ENCODE measurements at regions not wholly inside any gene's neighbourhood (a gene's known extent, or its start where the extent isn't known, plus 50 kb on each side); places are given as distances from the start of the nearest gene placed in this dataset.
"Not testable (repeated sequence)": the region's sequence is repeated elsewhere in the genome, so short reads cannot be mapped to it uniquely, and the experiment has no call there.

DNA sequence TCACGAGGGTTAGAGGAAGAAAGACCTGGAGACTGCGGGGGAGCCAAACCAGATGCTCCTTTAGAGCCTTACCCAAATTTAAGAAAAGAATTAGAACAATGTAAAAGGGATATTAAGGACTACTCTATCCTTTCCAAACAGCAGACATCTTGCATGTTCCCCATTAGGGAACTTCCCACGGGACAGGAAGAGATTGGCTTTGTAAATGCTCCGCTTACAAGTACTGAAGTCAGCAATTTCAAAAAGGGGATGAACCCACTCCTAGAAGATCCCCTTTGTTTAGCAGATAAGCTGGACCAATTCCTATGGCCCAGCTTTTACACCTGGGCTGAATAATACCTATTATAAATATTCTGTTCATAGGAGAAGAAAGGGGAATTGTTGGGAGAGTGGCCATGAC, 74.2 kb downstream of the APOBEC1 start:
- intact Hi-C loops (cut with micrococcal nuclease): no loop called here

DNA sequence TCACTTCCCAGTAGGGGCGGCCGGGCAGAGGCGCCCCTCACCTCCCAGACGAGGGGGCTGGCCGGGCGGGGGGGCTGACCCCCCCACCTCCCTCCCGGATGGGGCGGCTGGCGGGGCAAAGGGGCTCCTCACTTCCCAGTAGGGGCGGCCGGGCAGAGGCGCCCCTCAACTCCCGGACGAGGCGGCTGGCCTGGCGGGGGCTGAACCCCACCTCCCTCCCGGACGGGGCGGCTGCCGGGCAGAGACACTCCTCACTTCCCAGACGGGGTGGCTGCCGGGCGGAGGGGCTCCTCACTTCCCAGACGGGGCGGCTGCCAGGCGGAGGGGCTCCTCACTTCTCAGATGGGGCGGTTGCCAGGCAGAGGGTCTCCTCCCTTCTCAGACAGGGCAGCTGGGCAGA, 75.6 kb downstream of the APOBEC1 start:
- intact Hi-C loops (cut with micrococcal nuclease): not testable (repeated sequence)

DNA sequence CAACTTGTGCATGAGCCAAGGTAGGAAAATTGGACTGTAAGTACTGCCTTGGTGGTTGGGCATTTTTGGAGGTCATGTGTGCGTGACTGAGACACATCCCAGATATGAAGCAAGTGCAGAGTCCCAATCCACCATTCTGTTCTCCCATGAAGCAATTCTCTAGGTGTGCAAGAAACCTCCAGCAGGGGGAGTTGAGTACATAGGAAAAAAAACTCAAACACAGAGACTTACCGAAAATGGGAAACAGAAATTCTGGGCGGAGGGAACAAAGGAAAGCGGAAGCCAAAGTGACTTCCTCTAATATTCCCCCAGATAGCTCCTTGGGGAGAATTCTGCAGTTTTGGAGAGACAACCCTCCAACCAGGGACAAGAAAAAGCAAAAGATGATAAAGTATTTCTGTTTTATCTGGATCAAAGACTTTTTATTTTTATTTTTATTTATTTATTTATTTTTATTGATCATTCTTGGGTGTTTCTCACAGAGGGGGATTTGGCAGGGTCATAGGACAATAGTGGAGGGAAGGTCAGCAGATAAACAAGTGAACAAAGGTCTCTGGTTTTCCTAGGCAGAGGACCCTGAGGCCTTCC, 76.9 kb downstream of the APOBEC1 start:
- intact Hi-C loops (cut with micrococcal nuclease): loop anchor here (1.0 to 2.0 kb wide), 3 partner anchors 49 to 370 kb away; no protein-coding TSS in a partner anchor

DNA sequence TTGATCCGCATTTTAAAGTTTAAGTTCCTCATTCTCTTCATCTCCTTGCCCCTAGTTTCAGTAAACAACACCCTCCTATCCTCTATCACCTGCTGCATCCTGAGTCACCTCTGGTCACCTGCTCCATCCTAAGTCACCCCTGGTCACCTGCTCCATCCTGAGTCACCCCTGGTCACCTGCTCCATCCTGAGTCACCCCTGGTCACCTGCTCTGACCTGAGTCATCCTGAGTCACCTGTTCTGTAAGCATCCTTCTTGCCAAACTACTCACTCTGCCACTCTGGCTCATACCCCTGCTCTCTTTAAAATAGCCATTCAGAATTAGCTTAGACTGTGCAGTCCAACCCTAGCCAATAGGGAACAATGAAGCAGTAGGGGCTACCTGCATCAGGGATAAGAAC, 80.6 kb upstream of the CD163 start:
- intact Hi-C loops (cut with micrococcal nuclease): not testable (repeated sequence)

DNA sequence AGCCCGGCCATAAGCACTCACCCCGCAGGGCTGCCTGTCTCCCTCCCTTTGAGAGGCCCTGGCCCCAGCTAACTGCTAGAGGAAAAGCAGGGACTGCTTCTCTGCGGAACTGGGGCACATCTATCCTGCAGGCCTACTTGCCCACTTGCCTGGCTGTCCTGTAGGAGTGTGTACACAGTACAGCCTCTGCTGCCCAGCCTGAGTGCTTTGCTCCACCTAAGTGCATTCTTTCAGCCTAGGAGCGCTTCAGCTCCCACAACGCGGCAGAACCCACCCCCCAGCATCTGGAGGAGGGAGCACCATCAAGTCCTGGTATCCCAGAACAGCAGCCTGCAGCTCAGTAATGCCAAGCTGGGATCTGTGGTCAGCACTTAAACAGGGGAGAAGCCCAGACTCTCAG, 79.9 kb upstream of the CD163 start:
- intact Hi-C loops (cut with micrococcal nuclease): no loop called here

DNA sequence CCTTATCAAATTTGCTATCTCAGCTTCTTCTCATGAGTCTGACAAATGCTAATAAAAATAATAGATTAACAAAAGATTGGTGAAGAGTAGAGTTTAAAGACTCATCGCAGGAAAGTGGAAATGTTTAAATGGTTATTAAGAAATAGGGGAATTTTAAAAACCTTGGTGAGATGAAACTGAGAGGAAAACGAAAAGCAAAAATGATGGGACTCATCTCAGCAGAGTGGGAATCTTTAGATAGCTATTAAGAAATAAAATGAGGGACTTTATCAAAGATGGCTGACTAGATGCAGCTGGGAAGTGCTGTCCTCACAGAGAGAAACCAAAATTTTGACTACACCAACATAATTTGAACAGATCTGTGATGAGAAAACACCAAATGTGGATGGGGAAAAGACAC, 79.2 kb upstream of the CD163 start:
- intact Hi-C loops (cut with micrococcal nuclease): no loop called here

DNA sequence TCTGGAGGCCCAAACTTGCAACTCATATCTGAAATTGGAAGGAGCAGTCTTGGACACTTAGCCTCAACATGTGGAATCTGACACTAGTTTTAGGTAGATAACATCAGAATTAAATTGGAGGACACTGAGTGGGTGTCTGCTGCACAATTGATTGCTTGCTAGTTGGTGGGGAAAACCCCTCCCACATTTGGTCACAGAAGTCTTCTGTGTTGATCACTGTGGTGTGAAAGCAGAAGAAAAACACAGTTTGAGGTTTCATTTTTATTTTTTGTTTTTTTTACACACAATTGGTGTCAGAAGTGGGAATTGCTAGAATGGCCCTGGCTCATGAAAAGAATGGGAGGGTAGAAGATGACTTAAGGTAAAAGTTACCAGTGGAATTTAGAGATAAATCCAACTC, 78.0 kb upstream of the CD163 start:
- intact Hi-C loops (cut with micrococcal nuclease): no loop called here

DNA sequence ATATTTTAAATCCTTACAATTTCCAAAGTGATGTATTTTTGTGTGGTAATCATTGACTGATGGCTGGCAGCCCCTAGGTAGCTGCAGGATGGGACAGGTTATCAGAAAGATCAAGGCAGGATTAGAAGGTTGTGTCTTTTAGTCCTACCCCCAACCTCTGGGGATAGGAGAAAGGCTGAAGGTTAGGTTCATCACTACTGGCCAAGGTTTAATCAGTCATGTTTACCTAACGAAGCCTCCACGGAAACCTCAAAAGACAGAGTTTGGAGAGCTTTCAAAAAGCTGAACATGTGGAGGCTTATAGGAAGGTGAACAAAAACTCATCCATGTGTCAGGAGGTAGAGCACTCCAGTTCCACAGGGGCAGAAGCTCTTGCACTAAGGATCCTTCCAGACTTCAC, 77.5 kb upstream of the CD163 start:
- intact Hi-C loops (cut with micrococcal nuclease): no loop called here

DNA sequence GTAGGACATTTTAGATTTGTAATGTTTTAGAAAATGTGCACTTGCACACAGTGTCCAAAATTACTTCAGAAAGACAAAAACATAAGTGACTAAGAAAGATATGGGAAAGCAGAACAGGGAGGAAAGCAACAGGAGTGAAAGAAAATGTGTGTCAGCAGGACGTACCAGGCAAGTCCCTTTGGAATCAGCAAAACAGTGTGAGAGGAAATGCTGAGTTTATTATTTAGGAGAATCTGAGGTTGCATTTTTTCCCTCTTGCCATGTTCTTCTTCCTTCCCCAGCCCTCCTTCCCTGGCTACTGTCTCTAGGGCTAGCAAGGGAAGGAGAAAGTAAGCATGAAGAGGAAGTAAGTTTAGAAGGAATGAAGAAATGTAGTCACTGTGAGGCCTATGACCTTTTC, 67.7 kb upstream of the CD163 start:
- intact Hi-C loops (cut with micrococcal nuclease): no loop called here

DNA sequence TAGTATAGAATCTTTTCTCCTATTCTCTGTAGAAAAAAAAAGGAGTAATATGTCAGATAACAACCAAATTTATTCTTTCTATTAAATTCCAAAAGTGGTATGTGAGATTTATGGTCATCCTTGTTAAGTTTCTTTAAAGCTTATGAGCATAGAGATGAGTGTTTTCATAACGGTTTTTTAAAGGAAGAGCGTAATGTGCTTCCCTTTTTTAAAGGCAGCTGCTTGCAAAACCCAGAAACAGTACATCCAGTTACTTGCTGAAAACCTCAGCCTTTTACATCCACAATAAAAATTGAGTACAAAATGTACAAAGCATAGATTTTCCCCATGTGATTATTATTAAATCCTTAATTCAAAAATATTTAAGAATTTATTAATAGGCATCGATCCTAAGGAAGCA, 53.6 kb upstream of the CD163 start:
- intact Hi-C loops (cut with micrococcal nuclease): no loop called here

DNA sequence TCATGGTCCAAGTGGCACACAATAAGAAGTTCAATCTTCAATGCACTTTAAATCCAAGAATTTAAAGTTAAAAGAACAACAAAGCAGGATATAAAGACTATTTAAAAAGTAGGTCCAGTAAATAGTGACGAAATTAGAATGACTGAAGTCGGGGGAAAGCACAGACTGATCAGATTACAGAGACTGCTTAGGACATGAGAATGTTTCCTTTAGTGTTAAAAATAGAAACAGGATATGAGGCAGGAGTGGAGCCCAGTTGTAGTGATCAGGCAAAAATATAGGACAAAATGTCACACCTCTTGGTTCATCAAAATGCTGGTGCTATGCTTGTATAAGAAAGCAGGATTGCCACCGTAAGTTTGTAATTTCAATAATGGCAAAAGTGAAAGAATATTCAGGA, 52.2 kb upstream of the CD163 start:
- intact Hi-C loops (cut with micrococcal nuclease): no loop called here

DNA sequence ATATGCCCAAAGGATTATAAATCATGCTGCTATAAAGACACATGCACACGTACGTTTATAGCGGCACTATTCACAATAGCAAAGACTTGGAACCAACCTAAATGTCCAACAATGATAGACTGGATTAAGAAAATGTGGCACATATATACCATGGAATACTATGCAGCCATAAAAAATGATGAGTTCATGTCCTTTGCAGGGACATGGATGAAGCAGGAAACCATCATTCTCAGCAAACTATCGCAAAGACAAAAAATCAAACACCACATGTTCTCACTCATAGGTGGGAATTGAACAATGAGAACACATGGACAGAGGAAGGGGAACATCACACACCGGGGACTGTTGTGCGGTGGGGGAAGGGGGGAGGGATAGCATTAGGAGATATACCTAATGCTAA, 51.3 kb upstream of the CD163 start:
- intact Hi-C loops (cut with micrococcal nuclease): not testable (repeated sequence)

Measured in T-helper 1 cell treated with Interleukin-12 subunit alpha and Interleukin-12 subunit beta and Interleukin-4 antibody, amounts not matched to agents 30 ng/mL and 1 ng/mL, for 36 hours (primary cell).